SIG-M5 treated with dmso at 0.1 percent for 504 hours (cell line): ENCODE measurements at regions not wholly inside any gene's neighbourhood (a gene's known extent, or its start where the extent isn't known, plus 50 kb on each side); places are given as distances from the start of the nearest gene placed in this dataset.
"Not testable (repeated sequence)": the region's sequence is repeated elsewhere in the genome, so short reads cannot be mapped to it uniquely, and the experiment has no call there.

ENCODE experiments used
- DNase-seq: peaks from one replicate; lab custom pipeline; 2025; ENCODE audit not compliant: unreplicated experiment; lab: John Stamatoyannopoulos, UW

DNA sequence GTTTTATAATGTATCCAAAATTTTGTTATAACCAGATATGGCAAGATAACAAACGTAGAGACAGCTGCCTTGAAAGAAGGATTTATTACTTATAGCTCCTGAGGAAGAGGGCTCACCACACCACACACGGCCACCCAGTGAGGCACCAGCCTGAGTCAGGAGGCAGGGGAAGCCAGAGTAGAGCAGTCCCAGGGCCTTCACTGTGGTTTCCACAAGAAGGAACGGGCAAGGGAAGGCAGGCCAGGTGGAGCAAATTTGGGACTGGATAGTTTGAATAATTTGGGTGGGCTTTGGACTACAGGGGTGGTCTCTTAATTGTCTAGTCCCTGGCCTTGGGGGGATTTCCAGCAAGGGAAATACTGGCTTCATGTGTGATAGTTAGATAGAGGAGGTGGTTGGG, 72.5 kb downstream of the RRAGC start:
- DNase-seq: no peak

DNA sequence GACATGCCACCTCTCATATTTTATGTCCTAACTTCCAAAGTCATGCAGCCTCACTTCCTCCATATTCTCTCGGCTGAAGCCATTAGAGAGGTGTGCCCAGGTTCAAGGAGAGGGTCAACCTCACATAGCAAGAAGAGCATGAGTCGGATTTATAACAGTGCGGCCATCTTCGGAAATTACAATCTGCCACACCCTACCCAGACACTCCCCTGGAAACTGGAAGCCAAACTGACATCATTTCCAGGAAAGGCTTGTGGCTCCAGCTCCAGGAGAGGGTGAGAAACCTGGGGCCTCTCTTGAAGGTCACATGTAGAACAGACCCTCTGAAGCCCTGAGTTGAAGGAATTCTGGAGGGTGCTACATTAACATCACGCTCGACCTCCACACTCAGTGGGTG, 73.5 kb downstream of the RRAGC start:
- DNase-seq: no peak

DNA sequence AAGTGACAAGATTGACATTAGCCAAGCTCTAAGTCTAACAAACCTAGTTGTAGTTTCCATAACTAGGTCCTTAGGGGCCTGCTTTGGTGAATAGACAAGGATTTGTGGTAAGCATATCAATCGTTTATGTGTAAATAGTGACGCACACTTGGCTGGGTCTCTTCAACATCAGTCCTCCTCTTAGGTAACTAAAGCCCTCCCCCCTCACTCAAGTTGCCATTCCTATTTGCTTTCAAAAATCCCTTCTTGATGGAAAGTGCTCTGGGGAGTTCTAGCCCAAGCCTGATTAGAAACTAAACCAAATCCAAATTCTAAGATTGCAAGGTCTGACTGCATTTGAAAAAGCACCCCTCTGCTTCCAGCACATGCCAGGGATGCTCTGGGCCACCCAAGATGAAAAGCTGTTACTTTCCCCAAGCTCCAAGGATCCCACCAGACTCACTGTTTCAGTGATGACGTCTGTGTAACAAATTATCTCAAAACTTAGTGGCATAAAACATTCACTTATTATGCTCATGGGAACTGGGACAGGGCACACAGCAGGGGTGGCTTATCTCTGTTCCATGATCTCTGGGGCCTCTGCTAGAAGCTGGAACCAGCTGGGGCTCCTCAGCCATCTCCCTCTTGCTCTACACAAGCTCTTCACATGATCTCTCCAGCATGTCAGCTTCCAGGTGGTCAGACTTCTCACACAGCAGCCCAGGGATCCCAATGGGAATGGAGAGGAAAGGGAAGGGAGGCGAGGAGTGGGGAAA, 74.1 kb downstream of the RRAGC start:
- no peak for DNase-seq

DNA sequence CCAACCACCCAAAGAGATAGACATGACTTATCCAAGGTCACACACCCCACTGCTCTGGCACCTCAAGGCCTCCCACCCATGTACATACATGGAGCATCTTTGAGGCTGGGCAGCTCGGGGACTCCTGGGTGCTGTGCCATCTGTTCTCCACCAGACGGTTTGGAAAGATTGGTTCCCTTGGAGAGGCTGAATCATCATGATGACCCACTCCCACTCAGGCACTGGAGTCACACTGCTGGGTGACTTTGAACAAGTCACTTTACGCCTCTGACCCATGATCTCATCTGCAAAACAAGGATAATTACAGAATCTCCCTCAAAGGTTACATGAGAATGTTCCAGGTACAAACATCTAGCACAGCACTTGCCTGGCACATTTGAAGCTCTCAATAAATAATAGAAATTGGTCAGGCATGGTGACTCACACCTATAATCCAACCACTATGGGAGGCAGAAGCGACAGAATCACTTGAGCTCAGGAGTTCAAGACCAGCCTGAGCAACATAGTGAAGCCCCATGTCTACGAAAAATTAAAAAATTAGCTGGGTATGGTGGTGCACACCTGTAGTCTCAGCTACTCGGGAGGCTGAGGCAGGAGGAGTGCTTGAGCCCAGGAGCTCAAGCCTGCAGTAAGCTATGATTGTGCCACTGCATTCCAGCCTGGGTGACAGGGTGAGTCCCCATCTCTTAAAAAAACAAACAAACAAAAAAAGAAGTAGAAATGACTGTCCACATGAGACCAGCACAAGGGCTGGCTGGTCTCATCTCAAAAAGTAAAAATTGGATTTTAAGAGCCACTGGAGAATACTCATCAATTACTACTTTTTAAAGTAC, 74.9 kb downstream of the RRAGC start:
- DNase-seq: no peak

DNA sequence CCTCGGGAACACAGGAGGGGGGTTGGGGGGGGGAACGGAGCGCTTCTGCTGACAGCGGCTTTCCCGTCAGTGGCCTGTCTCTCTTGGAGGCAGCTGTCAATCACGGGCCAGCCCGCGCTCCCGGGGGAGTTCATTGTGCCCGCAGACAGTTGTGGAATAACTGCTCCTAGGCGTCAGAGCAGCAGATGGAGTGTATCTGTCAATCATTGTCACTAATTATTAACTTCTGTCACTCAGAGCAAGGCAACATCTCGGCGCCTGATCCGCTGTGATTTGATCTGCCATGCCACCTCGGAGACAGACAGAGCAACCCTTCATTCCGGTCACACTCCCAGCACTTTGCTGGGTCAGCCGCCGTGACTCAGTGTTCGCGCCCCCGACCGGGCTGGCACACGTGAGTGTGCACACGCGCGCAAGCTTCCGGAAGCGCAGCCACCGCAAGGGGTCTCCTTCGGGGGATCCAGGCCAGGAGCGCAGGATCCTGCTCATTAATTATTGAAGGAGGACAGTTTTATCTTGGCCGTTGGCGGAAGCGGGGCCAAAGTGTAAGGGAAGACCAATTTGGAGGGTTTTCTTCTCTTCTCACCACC, 75.8 kb downstream of the RRAGC start:
- no peak for DNase-seq

DNA sequence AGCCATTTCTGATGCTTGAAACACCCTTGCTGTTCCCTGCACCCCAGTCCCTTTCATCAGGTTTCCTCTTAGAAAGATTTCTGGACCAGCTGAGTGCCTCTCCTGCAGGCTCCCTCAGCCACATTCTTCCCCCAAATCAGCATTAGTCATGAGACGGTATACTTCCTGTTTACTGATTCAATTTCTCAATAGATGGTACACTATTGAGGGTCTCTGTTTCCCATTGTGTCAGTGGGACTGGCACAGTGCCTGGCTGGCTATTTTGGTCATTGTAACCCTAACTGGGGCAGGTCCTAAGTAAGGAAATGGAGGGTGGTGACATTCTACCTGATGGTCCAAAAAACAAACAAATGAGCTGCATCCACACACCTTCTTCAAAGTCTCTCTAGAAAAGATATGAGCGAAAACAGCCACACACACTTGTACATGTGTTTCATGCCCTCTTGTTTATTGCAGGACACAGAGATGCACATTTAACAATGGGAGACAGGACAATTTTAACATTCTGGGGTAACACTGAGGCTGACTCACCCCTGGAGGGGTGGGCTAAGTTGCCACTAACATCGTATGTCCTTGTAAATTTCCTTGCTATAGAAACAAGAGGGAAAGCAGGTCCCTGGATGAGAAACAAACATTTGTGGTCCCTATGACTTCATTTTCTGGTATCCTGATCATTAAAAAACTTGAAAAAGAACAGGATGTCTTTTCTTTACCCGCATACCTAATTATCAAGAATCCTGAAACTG, 77.5 kb downstream of the RRAGC start:
- DNase-seq: no peak

DNA sequence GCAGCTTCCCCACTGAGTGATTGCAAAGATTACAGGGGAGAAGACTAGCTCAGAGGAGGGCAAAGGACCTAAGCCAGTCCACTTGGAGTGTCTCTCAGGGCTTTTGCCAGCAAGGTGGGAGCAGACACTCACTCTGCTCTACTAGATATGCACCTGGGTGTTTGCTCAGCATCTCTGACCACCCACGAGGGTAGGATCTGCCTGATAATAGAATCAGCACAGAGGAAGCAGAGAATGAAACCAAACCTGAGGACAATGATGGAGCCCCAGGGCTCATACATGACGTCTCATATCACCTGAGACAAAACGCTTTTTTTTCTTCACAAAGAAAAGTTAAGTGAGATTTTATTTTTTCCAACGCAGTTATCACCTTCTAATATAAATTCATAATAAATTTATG, 79.4 kb downstream of the RRAGC start:
- no peak for DNase-seq

DNA sequence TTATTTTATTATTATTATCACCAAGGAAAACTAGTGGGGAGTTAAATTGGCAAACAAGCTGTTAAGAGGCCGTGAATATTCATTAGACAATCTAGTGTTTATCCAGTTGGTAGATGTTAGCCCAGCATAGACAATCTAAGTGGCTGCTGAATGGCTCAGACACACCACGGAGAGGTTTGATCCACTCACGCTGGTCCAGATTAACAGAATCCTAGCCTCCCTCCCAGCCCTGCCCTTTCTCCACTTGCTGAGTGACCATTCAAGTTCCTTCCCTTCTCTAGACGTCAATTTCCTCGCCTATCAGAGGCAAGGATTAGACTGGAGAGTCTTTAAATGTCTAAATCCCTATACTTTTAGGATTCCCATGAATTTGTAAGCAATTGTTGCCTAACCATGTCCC, 80.1 kb downstream of the RRAGC start:
- DNase-seq: no peak

DNA sequence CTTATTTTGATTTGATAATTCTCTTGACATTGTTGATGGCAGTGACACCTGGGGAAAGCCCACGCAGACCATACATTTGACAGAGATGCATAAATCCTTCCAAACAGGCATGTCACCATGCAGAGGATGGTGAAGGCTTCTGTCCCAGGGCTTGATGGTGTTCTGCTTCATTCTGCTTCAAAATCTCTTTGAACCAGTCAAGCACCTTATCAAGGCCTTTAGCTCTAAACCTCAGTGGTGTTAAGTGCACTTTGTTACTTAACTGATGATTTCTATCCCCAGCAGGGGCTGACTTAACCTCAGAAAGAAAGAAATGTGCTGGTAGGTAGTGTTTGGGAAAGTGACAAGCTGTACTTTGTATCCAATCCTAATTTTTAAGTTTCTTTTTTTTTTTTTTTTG, 81.1 kb downstream of the RRAGC start:
- DNase-seq: no peak

DNA sequence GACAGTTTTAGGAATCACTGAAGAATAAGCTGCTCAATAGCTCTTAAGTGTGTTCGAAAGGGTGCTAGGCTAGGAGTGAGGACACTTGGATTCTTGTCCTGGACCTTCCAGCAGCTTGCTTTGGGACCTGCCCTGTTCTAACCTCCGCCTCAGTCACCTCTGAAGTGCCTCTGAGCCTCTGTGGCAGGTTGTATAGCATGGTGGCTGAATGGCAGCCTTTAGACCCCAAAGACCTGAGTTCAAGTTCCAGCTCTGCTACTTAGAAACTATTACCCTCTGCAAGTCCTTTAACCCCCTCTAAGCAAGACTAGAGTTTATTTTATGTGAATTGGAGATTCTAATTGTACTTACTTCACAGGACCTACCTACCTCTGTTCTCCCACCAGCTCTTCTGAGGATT, 81.5 kb downstream of the RRAGC start:
- no peak for DNase-seq

DNA sequence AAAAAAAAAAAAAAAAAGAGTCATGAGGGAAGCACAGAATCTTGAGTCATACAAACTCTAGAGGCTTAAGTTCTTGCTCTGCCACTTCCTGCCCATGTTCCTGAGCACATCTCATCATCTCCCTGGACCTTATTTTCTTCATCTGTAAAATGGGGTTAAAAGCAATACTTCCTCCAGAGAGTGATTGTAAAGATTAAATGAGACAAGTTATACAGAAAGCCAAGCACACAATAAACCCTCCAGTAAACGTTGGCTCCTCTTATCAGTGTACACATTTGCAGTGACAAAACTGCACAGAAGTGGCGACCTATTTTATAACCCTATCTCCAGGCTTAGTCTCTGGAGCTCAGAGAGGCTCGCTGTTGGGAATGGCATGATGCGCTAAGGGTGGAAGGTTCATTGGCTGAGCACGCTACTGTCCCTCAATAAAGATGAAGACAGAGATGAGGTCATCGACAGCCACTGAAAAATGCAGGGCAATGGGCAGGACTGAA, 82.1 kb downstream of the RRAGC start:
- no peak for DNase-seq

DNA sequence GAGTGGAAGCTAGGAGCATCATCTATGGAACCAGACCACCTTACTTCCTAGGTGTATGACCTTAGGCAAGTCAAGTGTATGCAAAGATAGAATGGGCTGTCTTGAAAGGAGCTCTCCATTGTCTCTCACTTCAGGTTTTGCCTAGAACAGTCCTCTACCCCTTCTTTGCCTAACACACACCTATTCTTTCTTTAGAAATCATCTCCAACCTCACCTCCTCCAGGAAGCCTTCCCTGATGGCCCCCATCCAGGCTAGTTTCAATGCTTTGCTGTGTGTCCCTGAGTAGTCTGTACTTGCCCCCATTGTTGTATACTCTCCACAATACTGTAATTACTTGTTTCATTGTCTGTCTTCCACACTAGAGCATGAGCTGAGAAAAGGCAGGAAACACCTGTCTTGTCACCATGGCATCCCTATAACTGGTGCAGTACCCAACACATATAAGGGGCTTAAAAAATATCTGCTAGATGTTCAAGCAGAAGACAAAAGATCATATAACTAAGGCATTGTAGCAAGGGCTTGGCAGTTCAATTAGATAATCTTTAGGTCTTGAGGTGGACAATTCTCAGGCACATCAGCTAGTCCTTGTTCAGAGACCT, 83.0 kb downstream of the RRAGC start:
- no peak for DNase-seq

DNA sequence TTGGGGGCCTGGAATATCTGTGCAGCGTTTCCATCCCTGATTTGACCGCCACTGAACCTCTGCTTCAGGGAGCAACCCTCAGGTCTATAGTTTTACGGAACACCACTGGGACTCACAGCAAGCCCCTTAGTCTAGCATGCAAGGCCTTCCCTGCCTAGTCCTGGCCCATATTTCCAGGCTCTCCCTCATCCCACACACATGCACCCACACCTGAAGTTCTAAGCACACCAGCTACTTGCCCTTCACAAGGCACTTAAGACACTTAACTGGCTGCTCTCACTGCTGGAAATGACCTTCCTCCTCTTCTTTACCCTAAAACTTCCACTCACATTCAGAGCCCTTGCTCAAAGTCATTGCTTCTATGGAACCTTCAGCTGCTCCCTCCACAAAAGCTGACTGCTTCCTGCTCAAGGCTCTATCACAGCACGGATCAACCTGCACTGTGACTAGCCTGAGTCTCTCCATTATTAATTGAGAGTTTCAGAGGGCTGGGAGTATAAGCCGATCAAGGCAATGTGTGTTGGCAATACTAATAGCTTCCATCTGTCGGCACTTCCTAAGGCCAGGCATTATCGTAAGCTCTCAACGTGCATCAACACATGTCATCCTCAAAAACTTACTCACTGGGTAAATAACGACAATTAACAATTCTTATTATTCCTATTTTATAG, 84.3 kb downstream of the RRAGC start:
- no peak for DNase-seq

DNA sequence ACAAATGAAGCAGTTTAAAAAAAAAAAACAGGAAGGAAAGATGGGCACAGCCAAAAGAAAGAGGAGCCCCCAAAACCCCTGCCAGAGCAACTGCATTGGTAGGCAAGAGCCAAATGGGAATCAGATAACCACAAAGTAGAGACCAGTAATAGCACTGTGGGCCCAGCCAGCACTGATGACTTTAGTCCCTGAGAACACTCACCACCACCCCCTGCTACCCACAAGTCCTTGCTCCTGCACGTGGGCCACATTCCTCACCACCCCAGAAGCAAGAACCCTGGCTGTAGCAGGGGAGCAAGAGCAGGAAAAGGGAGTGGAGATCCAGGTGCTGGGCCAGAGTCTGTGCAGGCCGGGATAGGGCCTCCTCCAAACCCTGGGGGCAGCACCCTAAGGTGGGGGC, 86.1 kb downstream of the RRAGC start:
- no peak for DNase-seq

DNA sequence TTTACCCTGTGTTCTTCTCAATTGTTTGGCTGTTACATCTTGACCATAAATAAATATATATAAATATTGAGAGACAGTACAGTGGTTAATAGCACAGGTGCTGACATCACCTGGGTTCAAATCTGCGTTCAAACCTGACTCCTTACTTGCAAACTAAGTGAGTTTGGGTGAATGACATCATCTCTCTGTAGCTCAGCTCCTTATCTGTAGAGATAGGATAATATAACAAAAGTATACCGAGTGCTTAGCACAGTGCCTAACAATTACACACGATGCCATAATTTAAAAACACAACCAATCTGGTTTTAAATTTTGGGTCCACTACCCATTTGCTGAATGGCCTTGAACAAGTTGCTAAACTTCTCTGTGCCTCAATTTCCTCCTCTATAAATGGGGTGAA, 86.6 kb downstream of the RRAGC start:
- DNase-seq: no peak

DNA sequence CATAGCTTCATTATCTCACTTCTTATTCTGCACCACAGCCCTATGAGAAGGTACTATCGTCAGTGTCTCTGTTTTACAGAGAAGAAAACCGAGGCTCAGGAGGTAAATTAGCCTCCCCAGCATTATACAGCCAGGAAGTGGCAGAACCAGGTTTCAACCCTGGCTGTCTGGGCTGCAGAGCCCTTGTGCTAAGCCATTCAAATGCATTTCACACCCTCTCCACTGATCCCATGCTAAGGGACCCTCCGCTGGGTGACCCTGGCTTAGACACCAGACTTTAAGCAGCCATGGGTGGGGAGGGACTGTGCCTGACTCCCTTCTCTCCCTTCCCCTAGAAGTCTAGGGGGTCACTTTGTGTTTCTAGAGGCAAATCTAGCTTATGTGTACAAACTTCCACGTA, 87.5 kb downstream of the RRAGC start:
- DNase-seq: no peak

DNA sequence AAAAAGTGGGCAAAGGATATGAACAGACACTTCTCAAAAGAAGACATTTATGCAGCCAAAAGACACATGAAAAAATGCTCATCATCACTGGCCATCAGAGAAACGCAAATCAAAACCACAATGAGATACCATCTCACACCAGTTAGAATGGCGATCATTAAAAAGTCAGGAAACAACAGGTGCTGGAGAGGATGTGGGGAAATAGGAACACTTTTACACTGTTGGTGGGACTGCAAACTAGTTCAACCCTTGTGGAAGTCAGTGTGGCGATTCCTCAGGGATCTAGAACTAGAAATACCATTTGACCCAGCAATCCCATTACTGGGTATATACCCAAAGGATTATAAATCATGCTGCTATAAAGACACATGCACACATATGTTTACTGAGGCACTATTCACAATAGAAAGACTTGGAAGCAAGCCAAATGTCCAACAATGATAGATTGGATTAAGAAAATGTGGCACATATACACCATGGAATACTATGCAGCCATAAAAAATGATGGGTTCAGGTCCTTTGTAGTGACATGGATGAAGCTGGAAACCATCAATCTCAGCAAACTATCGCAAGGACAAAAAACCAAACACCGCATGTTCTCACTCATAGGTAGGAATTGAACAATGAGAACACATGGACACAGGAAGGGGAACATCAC, 88.9 kb downstream of the RRAGC start:
- not testable (repeated sequence) for DNase-seq

DNA sequence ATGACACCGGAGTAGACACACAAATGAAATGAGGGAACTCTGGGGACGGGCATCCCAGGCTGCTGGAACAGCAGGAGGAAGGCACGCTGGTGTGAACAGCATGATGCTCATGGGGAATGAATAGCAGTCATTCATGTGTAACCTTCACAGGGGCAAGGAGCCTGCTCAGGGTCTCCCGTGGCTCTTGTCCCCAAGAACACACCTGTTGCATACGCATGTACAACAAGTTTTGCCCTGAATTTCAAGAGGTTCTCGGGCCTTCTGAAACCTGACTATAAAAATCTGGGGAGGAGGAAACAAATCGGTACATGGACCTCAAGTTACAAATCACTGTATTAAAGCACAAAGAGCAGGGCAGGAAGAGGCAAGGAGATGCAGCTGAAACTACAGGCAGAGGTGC, 93.4 kb downstream of the RRAGC start:
- DNase-seq: no peak

DNA sequence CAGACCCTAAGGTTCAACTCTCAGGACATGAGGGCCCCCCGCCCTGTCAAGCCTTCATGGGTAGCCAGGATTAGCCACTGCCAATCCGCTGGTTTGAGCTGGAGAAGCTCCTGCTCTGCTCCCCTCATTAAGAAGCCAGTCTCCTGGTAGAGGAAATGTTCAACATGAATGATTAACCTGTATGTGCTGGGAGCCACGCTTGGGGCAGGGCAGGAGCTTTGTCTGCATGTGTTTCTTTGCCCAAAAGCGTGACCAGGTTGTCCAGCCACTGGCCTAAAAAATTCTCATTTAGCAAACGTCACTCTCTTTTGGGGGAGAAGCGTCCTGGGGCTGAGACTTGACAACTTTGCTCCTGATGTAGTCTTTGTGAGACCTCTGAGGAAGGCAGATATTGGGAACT, 96.5 kb downstream of the RRAGC start:
- no peak for DNase-seq

DNA sequence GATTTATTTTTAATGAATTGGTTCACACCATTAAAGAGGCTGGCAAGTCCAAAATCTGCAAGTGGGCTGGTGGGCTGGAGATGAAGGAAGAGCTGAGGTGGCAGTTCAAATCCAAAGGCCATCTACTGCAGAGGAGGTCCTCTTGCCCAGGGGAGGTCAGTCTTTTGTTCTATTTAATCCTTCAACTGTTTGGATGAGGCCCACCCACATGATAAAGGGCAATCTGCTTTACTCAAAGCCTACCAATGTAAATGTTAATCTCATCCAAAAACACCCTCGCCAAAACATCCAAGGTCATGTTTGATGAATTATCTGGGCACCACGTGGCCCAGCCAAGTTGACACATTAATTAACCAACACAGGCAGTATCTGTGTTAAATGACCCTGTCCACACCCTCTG, 99.0 kb downstream of the RRAGC start:
- no peak for DNase-seq
